ENCODE measurements at regions not wholly inside any gene's neighbourhood (a gene's known extent, or its start where the extent isn't known, plus 50 kb on each side); places are given as distances from the start of the nearest gene placed in this dataset.
A peak's percentile ranks its signal among the peaks of the same experiment; 100 is the strongest.
"Not testable (repeated sequence)": the region's sequence is repeated elsewhere in the genome, so short reads cannot be mapped to it uniquely, and the experiment has no call there.

DNA sequence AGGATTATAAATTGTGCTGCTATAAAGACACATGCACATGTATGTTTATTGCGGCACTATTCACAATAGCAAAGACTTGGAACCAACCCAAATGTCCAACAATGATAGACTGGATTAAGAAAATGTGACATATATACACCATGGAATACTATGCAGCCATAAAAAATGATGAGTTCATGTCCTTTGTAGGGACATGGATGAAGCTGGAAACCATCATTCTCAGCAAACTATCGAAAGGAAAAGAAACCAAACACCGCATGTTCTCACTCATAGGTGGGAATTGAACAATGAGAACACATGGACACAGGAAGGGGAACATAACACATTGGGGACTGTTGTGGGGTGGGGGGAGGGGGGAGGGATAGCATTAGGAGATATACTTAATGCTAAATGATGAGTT lies 67.8 kb upstream of the ETV3 start:
- DNase-seq, result not testable (repeated sequence)

DNA sequence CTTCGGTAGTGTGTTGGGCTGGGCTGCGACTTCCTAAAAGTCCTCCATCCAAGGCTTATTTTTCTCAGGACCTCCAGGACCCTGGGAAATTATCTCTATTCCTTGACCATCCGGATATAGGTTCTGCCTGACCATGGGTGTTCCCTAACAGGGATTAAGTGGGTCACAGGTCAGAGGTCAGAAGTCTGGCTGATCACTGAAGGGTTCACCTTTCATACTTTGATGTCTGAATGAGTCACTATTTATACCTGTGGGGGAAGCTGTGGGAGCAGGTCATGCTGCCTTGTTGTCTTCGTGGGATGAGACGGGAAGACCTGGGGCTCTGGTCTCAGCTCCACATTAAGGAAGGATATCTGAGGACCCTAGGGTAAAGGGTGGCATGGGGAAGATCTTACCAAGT lies 65.0 kb upstream of the ETV3 start:
- no peak for DNase-seq

GRCh38 chr1:157202331-157202730 lies 64.1 kb upstream of the ETV3 start:
- DNase-seq, result no peak

- no peak for DNase-seq
Observed at GRCh38 chr1:157201767-157202166, 63.6 kb upstream of the ETV3 start.

DNA sequence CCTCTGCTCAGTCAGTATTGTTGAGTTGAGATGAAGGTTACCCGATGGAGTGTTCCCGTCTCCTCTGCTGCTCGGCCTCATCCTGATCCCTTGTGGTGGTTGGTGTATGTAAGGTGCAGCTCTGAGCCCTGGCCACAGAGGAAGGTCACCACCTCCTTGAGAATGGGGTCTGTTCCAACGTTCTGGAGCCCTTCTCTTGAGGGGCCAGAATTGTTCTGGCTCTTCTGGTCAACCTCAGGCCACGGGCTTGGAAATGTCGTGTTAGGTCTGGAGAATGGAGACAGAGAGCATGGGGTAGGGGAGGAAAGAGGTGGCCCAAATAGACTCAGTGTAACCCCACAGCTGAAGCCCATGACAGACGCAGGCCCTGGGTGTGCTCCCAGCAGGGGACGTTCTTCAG lies 62.3 kb upstream of the ETV3 start:
- DNase-seq, result no peak

- DNase-seq, result no peak
Observed at GRCh38 chr1:157199421-157199755, 61.2 kb upstream of the ETV3 start.

GRCh38 chr1:157198619-157199420 lies 60.6 kb upstream of the ETV3 start:
- DNase-seq, result no peak

- DNase-seq, result no peak
Observed at GRCh38 chr1:157197906-157198435, 59.8 kb upstream of the ETV3 start.

GRCh38 chr1:157196670-157197456 lies 58.7 kb upstream of the ETV3 start:
- DNase-seq, result not testable (repeated sequence)

DNA sequence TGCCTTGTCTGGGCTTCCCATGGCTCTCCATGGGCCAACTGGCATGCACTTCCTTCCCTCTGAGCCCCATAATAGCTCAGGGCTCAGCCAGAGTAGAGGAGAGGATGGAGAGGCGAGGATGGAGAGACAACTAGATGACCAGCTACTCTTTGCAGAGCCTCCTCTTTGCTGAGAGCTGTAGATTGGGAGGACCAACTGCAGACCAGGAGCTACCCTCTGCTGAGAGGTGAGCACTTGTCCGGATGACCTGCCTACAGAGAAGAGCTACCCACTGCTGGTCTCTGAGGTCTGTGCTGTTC lies 58.0 kb upstream of the ETV3 start:
- no peak for DNase-seq

- DNase-seq, result no peak
Observed at GRCh38 chr1:157195521-157196244, 57.5 kb upstream of the ETV3 start.

- DNase-seq, result no peak
Observed at GRCh38 chr1:157194731-157195520, 56.7 kb upstream of the ETV3 start.

DNA sequence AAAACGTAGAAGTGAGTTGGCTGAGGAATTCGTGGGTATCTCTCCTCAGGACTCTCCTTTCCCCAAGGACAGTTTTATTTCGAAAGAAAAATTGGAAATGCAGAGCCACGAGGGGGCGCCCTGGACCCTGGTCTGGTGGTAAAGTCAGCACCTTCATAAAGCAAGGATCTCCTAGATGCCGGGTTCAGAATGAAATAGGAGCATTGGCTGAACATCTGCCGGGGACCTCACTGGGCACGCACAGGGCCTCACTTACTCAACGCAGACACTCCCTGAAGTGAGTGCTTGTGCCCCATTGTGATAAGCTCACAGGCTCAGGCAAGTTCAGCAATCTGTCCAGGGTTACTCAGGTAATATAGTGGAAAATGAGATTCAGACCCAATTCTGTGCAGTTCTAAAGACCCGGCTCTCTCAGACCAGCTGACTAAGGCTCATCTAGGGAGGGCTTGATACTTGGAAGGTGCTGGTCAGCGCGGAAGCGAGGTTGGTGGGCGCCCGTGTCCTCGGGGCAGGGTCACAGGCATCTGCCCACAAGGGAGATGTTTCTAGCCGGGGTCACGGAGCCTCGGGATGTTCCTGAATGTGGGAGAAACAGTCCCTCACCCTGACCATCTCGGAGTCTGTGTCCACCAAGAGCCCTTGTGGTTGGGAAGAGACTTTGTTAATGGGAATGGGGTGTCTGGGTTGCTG lies 55.7 kb upstream of the ETV3 start:
- peak; percentile 65 for DNase-seq

DNA sequence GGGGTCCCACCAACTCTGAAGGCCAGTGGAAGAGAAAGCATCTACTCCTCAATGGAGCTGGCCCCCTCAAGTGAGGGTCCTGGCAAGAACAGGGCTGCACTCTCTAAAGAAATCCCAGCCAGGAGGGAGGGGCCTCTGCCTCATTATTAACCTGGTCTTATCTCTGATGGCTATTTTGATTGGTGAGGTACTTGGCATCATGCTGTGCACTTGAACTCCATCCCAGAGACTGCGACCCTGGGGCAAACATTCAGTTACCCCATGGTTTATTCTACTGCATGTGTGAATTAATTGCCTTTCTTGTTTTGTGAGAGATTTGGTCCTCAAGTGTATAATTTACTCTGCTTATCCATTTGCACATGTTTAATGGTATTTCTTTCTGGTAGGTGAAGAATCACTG lies 55.0 kb upstream of the ETV3 start:
- DNase-seq, result no peak

DNA sequence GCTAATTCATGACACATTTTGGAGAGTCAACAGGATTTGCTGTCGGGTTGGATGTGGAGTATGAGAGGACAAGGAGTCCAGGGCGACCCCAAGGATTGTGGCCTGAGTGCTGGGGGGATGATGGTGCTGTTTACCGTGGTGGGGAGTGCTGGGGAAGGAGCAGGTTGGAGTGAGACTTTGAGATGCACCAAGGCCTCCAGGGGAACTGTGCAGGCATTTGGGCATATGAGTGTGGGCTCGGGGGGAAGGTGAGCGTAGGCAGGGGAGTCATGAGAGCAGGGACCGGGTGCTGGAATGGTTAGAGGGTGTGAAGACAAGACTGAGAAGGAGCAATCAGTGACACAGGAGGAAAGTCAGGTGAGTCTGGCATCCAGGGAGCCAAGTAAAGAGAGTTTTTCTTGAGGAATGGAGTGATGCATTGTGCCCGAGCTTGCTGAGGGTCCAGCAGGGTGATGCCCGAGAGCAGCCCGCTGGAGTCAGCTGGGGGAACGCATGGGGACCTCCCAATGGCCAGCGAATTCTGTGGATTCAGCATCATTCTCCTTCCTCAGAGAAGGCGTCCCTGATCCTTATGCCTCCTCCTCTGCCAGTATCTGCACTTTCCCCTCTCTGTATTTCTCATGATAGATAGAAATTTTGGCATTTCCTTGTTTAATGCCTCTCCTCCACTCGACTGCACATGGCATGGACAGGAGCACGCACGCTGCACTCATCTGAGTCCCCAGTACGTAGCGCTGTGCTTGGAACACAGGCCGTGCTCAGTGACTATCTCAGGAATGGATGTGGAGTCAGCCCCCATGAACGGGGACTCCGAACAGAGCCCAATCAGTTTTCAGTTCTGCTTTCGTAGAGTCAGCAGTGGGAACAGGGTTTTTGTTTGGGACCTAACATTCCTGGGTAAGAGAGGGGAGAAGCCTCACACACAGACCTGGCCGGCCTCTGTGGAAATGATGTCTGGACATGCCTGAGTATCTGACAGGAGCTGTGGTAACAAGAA lies 52.1 kb upstream of the ETV3 start:
- no peak for DNase-seq

DNA sequence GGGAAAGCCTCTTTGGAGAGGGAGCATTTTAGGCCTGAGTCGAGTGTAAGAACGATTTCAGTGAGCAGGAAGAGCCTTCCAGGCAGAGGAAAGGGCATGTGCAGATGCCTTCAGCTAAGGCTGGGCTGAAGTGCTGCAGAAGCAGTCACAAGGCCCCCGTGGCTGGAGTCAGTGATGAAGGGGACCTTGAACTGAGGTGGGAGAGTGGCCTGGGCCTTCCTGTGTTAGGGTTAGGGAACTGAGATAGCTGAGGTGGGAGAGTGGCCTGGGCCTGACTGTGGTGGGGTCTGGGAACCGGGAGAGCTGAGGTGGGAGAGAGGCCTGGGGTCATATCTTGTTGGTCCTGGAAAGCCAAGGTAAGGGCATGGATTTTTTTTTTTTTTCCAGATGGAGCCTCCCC lies 50.9 kb upstream of the ETV3 start:
- DNase-seq, result no peak
